Breast epithelium (tissue), 4 donors: ENCODE measurements at regions not wholly inside any gene's neighbourhood (a gene's known extent, or its start where the extent isn't known, plus 50 kb on each side); places are given as distances from the start of the nearest gene placed in this dataset.

ENCODE experiments used
- DNase-seq, 2 donors: peaks; one replicate each; pipeline ENCODE4 v3.0.0-alpha.2; 2019; ENCODE audit warnings: low spot score in 2 of 2
- H3K27ac ChIP-seq, 2 donors: fragments of 200-600 bp; sonication (generic) in 1 of 2; one replicate each; pipeline ENCODE4 v1.5.1; 2016 to 2019; ENCODE audit warnings: mild to moderate bottlenecking in 1 of 2
- H3K27me3 ChIP-seq, 2 donors: fragments of 200-600 bp; sonication (generic) in 1 of 2; one replicate each; pipeline versions ENCODE4 v1.5.1 to v1.6.0; 2017 to 2019; ENCODE audit warnings: control low read depth in 1 of 2, mild to moderate bottlenecking in 1 of 2
- H3K36me3 ChIP-seq: fragments of 200-600 bp; one replicate; pipeline ENCODE4 v1.5.1; 2019
- H3K4me1 ChIP-seq, 2 donors: fragments of 200-600 bp; sonication (generic); one replicate each; pipeline ENCODE4 v1.5.1; 2016 to 2019; ENCODE audit warnings: control low read depth in 1 of 2
- H3K4me3 ChIP-seq, 3 donors: fragments of 200-600 bp; sonication (generic); 1 replicate in 2 of 3; 2 replicates in 1 of 3; pipeline ENCODE4 v1.5.1; 2016 to 2019; ENCODE audit warnings: mild to moderate bottlenecking in 3 of 3, moderate library complexity in 2 of 3
- H3K9me3 ChIP-seq, 2 donors: fragments of 200-600 bp; sonication (generic) in 1 of 2; one replicate each; pipeline ENCODE4 v1.5.1; 2016 to 2019; ENCODE audit warnings: control low read depth in 1 of 2
- POLR2A ChIP-seq: fragments of 450-650 bp; IDR thresholded peaks from one replicate; pipeline ENCODE4 v1.6.1; 2016; ENCODE audit warnings: antibody characterized with exemption, mild to moderate bottlenecking, moderate library complexity
- POLR2AphosphoS5 ChIP-seq, 3 donors: sonication (generic); formaldehyde crosslinking; IDR thresholded peaks; one replicate each; pipeline ENCODE4 v1.6.1; 2017; ENCODE audit warnings: antibody characterized with exemption in 3 of 3
- intact Hi-C: fragments of 100-400 bp; cut with DNase I; formaldehyde crosslinking; loops from one replicate; pipeline ENCODE4 v1.15.1; 2023; ENCODE audit warnings: low total_unique reads
- TF ChIP-seq, protein P1 (sequence below), 3 donors: fragments of 450-650 bp; IDR thresholded peaks; one replicate each; pipeline ENCODE4 v1.5.1; 2016 to 2017; ENCODE audit warnings: antibody characterized with exemption in 3 of 3, mild to moderate bottlenecking in 3 of 3, moderate library complexity in 3 of 3

DNA sequence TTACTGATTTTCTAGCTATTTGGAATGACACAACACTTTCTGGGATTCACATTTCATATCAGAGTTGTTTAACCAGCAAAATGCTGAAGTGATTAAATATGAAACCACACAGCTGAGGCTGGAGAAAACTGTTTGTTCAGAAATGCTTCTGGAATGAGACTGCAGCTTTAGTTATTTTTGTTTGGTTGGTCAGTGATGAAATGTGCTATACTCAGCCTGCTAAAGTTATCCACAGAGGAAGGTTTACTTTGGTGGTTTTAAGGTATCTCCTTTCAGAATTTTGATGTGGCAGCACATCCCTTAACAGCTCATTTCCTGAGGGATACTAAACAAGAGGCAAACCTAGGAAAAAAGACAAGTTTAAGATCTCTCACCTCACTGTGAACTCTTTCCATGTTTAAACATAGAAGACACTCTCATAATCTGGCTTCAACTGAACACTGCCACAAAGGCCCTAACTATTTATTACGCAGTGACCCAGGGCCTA, 106.6 kb upstream of the PDE5A start:
- TF ChIP-seq POLR2AphosphoS5 (IDR thresholded peaks at IDR 0.05) (no peak), POLR2A (no peak)
- TF ChIP-seq, protein P1, sequence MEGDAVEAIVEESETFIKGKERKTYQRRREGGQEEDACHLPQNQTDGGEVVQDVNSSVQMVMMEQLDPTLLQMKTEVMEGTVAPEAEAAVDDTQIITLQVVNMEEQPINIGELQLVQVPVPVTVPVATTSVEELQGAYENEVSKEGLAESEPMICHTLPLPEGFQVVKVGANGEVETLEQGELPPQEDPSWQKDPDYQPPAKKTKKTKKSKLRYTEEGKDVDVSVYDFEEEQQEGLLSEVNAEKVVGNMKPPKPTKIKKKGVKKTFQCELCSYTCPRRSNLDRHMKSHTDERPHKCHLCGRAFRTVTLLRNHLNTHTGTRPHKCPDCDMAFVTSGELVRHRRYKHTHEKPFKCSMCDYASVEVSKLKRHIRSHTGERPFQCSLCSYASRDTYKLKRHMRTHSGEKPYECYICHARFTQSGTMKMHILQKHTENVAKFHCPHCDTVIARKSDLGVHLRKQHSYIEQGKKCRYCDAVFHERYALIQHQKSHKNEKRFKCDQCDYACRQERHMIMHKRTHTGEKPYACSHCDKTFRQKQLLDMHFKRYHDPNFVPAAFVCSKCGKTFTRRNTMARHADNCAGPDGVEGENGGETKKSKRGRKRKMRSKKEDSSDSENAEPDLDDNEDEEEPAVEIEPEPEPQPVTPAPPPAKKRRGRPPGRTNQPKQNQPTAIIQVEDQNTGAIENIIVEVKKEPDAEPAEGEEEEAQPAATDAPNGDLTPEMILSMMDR (IDR thresholded peaks at IDR 0.05) = no peak
- Histone ChIP-seq H3K9me3 (no peaks in the 10 kb centered on the region), H3K36me3 (no peaks in the 10 kb centered on the region), H3K4me3 (no peak overlapping the region), H3K27ac (peak overlapping the region; percentile 35 to 50), H3K27me3 (no peaks in the 10 kb centered on the region), H3K4me1 (no peaks in the 10 kb centered on the region)
- no peak for DNase-seq
- intact Hi-C loops = no loop called here

DNA sequence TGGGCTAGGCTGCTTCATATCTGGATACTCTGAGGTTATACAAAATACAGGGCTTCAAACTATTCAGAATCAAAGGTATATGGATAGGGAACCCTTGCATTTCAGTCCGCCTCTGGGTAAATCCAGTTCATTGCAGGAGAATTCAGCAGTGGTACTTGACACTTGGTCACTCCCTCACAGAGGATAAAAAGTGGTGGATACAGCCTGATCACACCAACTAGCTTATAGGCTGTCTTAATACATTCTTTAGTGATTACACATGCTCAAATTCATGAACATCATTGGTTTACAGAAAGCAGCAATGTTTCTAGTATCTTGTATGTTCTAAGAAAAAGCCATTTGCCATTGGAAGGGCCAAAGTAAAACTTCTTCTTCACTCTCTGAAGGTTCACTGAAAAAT, 104.8 kb upstream of the PDE5A start:
- intact Hi-C loops = no loop called here
- no peak for DNase-seq
- no peaks in the 10 kb centered on the region for H3K27me3 ChIP-seq
- H3K36me3 ChIP-seq = no peaks in the 10 kb centered on the region
- no peak overlapping the region for H3K27ac ChIP-seq
- peaks cover 0 to 2% of the 10 kb centered on the region in 2 donors for H3K9me3 ChIP-seq
- no peak for TF ChIP-seq POLR2AphosphoS5 (IDR thresholded peaks at IDR 0.05)
- TF ChIP-seq, protein P1 (IDR thresholded peaks at IDR 0.05) = no peak
- TF ChIP-seq POLR2A = no peak
- H3K4me1 ChIP-seq = no peaks in the 10 kb centered on the region
- H3K4me3 ChIP-seq = no peak overlapping the region

DNA sequence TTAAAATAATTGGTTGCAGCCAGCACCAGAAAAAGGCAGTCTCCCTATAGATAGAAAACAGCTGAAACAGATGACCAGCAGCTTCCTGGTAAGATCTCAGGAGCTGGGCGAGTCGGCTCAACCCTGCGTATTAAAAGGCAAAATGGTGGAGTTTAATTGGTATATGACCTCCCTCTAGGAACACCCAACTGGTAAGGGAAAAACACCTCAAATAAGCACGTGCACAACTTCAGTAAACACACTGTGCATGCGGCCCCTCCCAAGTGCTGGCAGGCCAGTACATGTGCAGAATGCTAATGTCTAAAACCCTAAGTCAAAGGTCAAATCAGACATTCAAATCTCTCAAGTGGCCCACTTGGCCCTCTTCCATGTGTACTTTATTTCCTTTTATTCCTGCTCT, 103.2 kb upstream of the PDE5A start:
- H3K27me3 ChIP-seq = no peaks in the 10 kb centered on the region
- no peaks in the 10 kb centered on the region for H3K36me3 ChIP-seq
- no peak overlapping the region for H3K27ac ChIP-seq
- H3K9me3 ChIP-seq = peaks cover 0 to 6% of the 10 kb centered on the region in 2 donors
- TF ChIP-seq POLR2A (no peak), POLR2AphosphoS5 (IDR thresholded peaks at IDR 0.05) (no peak)
- TF ChIP-seq, protein P1 (IDR thresholded peaks at IDR 0.05) = no peak
- no peak for DNase-seq
- H3K4me3 ChIP-seq = no peak overlapping the region
- intact Hi-C loops = no loop called here
- no peaks in the 10 kb centered on the region for H3K4me1 ChIP-seq

DNA sequence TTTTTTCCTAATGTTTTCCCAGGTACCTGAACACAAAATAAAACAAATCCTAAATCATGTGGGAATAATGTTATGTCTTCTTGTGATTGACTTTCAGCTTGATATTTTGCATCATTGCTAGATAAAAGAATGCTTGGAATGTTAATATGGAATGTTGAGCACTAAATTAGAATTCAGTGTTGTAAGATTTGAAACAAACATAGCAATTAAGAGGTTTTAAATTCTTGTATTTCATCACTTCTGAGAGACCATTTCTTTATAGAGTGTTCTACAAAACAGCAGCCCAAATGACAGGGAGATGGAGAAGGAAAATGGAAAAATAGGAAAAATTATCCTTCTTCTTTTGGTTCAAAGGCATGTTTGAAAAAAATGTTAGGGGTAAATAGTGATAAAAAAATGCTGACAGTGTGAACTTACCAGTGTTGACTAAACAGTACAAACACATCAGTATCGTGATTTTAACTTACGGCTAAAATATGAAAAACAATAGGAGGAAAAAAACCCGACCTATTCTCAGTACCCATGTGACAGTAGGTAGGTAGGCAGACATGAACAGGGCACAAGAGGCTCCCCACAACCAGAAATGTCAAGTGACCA, 102.6 kb upstream of the PDE5A start:
- H3K4me1 ChIP-seq = no peaks in the 10 kb centered on the region

DNA sequence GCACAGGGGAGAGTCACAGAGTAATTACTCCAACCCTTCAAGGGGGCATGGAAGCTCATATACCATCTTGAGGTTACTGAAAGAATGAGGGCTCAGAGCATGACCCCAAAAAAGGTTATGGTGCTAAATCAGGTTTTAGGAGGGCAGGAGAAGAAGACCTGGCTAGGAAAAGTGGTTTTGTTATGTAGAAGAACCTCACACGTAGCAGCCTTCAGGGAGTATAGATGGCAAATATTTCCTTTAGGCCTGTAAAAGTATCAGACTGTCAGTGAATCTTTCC, 102.0 kb upstream of the PDE5A start:
- Histone ChIP-seq H3K27ac (no peak overlapping the region), H3K36me3 (no peaks in the 10 kb centered on the region), H3K9me3 (peaks cover 0 to 6% of the 10 kb centered on the region in 2 donors), H3K4me3 (no peak overlapping the region), H3K4me1 (no peaks in the 10 kb centered on the region), H3K27me3 (no peaks in the 10 kb centered on the region)
- DNase-seq = no peak
- intact Hi-C loops = no loop called here
- no peak for TF ChIP-seq POLR2AphosphoS5 (IDR thresholded peaks at IDR 0.05)
- TF ChIP-seq, protein P1 (IDR thresholded peaks at IDR 0.05) = no peak
- no peak for TF ChIP-seq POLR2A

More for the DNA sequence above, 102.6 kb upstream of the PDE5A start:
- no peaks in the 10 kb centered on the region for H3K27me3 ChIP-seq
- intact Hi-C loops = no loop called here
- no peak overlapping the region for H3K27ac ChIP-seq
- peaks cover 0 to 6% of the 10 kb centered on the region in 2 donors for H3K9me3 ChIP-seq
- no peak overlapping the region for H3K4me3 ChIP-seq
- H3K36me3 ChIP-seq = no peaks in the 10 kb centered on the region
- TF ChIP-seq, protein P1 (IDR thresholded peaks at IDR 0.05) = no peak
- DNase-seq = no peak
